ENCODE measurements at regions not wholly inside any gene's neighbourhood (a gene's known extent, or its start where the extent isn't known, plus 50 kb on each side); places are given as distances from the start of the nearest gene placed in this dataset.

GRCh38 chr6:15804164-15805154 is 141.6 kb upstream of the DTNBP1 start:
- no peaks in the 10 kb centered on the region for H3K4me1 ChIP-seq (ENCODE audit: control insufficient read depth, insufficient read depth, low read length)
- DNase-seq (no peak), ATAC-seq (no peak)
- no peak overlapping the region for H3K27ac ChIP-seq (ENCODE audit: low read length)
- Mint-ChIP-seq H3K27ac (no peak overlapping the region), H3K4me1 (no peaks in the 10 kb centered on the region), H3K4me3 (no peak overlapping the region), H3K36me3 (no peaks in the 10 kb centered on the region), H3K27me3 (ENCODE audit: low read depth in 2 of 2) (peaks cover 3 to 6% of the 10 kb centered on the region in 2 donors), H3K9me3 (no peaks in the 10 kb centered on the region)
- 77% methylated on average over 13 of the region's 13 CpGs for WGBS (ENCODE audit: insufficient coverage)
- TF ChIP-seq, protein P1, sequence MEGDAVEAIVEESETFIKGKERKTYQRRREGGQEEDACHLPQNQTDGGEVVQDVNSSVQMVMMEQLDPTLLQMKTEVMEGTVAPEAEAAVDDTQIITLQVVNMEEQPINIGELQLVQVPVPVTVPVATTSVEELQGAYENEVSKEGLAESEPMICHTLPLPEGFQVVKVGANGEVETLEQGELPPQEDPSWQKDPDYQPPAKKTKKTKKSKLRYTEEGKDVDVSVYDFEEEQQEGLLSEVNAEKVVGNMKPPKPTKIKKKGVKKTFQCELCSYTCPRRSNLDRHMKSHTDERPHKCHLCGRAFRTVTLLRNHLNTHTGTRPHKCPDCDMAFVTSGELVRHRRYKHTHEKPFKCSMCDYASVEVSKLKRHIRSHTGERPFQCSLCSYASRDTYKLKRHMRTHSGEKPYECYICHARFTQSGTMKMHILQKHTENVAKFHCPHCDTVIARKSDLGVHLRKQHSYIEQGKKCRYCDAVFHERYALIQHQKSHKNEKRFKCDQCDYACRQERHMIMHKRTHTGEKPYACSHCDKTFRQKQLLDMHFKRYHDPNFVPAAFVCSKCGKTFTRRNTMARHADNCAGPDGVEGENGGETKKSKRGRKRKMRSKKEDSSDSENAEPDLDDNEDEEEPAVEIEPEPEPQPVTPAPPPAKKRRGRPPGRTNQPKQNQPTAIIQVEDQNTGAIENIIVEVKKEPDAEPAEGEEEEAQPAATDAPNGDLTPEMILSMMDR (IDR thresholded peaks at IDR 0.05), result no peak
- H3K4me3 ChIP-seq (ENCODE audit: low read length), result no peak overlapping the region
- no peaks in the 10 kb centered on the region for H3K9me3 ChIP-seq (ENCODE audit: control insufficient read depth, insufficient read depth, low read length)
- H3K27me3 ChIP-seq (ENCODE audit: control insufficient read depth, insufficient read depth, low read length), result no peaks in the 10 kb centered on the region
- H3K36me3 ChIP-seq (ENCODE audit: control insufficient read depth, insufficient read depth, low read length), result no peaks in the 10 kb centered on the region
- intact Hi-C loops (cut with micrococcal nuclease), result no loop called here

- no peaks in the 10 kb centered on the region for H3K27me3 Mint-ChIP-seq (ENCODE audit: low read depth in 2 of 2)
- Histone ChIP-seq H3K9me3 (ENCODE audit: control insufficient read depth, insufficient read depth, low read length) (no peaks in the 10 kb centered on the region), H3K36me3 (ENCODE audit: control insufficient read depth, insufficient read depth, low read length) (no peaks in the 10 kb centered on the region), H3K27me3 (ENCODE audit: control insufficient read depth, insufficient read depth, low read length) (no peaks in the 10 kb centered on the region), H3K4me1 (ENCODE audit: control insufficient read depth, insufficient read depth, low read length) (no peaks in the 10 kb centered on the region), H3K4me3 (ENCODE audit: low read length) (no peak overlapping the region), H3K27ac (ENCODE audit: low read length) (no peak overlapping the region)
- intact Hi-C loops (cut with micrococcal nuclease), result no loop called here
- H3K27ac Mint-ChIP-seq, result no peak overlapping the region
- TF ChIP-seq, protein P1 (IDR thresholded peaks at IDR 0.05), result no peak
- no peaks in the 10 kb centered on the region for H3K4me1 Mint-ChIP-seq
- H3K4me3 Mint-ChIP-seq, result no peak overlapping the region
- DNase-seq (no peak), ATAC-seq (no peak)
- H3K9me3 Mint-ChIP-seq, result peaks cover 0 to 3% of the 10 kb centered on the region in 2 donors
- H3K36me3 Mint-ChIP-seq, result no peaks in the 10 kb centered on the region
- WGBS (ENCODE audit: insufficient coverage), result 88% methylated on average over 3 of the region's 5 CpGs
Observed at GRCh38 chr6:15802466-15802865, 139.6 kb upstream of the DTNBP1 start.

DNA sequence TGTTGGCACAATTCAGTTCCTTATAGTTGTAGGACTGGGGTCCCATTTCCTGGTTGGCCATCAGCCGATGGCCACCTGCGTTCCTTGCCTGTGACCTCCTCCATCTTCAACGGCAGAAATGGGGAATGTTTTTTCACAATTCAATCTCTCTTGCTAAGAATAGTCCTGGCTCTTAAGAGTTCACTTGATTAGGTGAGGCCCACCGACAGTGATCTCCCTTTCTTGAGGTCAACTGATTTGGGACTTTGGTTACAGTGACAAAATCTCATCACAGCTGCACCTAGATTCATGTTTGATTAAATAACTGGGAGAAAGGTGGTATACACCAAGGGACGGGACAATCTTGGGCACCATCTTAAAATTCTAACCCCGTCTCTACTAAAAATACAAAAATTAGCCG is 139.1 kb upstream of the DTNBP1 start:
- H3K9me3 Mint-ChIP-seq, result peaks cover 3 to 8% of the 10 kb centered on the region in 2 donors
- Histone ChIP-seq H3K9me3 (ENCODE audit: control insufficient read depth, insufficient read depth, low read length) (no peaks in the 10 kb centered on the region), H3K27me3 (ENCODE audit: control insufficient read depth, insufficient read depth, low read length) (no peaks in the 10 kb centered on the region), H3K4me1 (ENCODE audit: control insufficient read depth, insufficient read depth, low read length) (no peaks in the 10 kb centered on the region), H3K4me3 (ENCODE audit: low read length) (no peak overlapping the region), H3K36me3 (ENCODE audit: control insufficient read depth, insufficient read depth, low read length) (no peaks in the 10 kb centered on the region), H3K27ac (ENCODE audit: low read length) (no peak overlapping the region)
- 97% methylated on average over 5 of the region's 7 CpGs for WGBS (ENCODE audit: insufficient coverage)
- no peaks in the 10 kb centered on the region for H3K27me3 Mint-ChIP-seq (ENCODE audit: low read depth in 2 of 2)
- intact Hi-C loops (cut with micrococcal nuclease), result no loop called here
- no peak overlapping the region for H3K4me3 Mint-ChIP-seq
- TF ChIP-seq, protein P1 (IDR thresholded peaks at IDR 0.05), result no peak
- H3K27ac Mint-ChIP-seq, result no peak overlapping the region
- no peaks in the 10 kb centered on the region for H3K4me1 Mint-ChIP-seq
- ATAC-seq (no peak), DNase-seq (no peak)
- no peaks in the 10 kb centered on the region for H3K36me3 Mint-ChIP-seq
